IPS-20b (cell line): ENCODE measurements at regions not wholly inside any gene's neighbourhood (a gene's known extent, or its start where the extent isn't known, plus 50 kb on each side); places are given as distances from the start of the nearest gene placed in this dataset.

Source experiments
- H3K27ac ChIP-seq: one replicate; pipeline ENCODE4 v1.5.1; 2013; ENCODE audit warnings: low read length
- H3K27me3 ChIP-seq: 2 replicates; pipeline ENCODE4 v1.6.1; 2013; ENCODE audit warnings: mild to moderate bottlenecking, low read length, inconsistent platforms; ENCODE audit not compliant: insufficient read depth
- H3K36me3 ChIP-seq: 2 replicates; pipeline ENCODE4 v1.6.1; 2013; ENCODE audit warnings: low read depth, mild to moderate bottlenecking, inconsistent platforms, low read length, moderate library complexity; ENCODE audit not compliant: insufficient read depth
- H3K4me1 ChIP-seq: 2 replicates; pipeline ENCODE4 v1.6.1; 2013; ENCODE audit warnings: mild to moderate bottlenecking, control low read depth, inconsistent platforms, low read length, moderate library complexity; ENCODE audit not compliant: insufficient read depth
- H3K4me3 ChIP-seq: 2 replicates; pipeline ENCODE4 v1.5.1; 2013; ENCODE audit warnings: mild to moderate bottlenecking, low read length, inconsistent platforms
- H3K9ac ChIP-seq: 2 replicates; pipeline ENCODE4 v1.6.1; 2013; ENCODE audit warnings: low read depth, mild to moderate bottlenecking, inconsistent platforms, low read length, moderate library complexity
- H3K9me3 ChIP-seq: 2 replicates; pipeline ENCODE4 v1.6.1; 2013; ENCODE audit warnings: mild to moderate bottlenecking, low read depth, low read length, inconsistent platforms; ENCODE audit not compliant: insufficient read depth

DNA sequence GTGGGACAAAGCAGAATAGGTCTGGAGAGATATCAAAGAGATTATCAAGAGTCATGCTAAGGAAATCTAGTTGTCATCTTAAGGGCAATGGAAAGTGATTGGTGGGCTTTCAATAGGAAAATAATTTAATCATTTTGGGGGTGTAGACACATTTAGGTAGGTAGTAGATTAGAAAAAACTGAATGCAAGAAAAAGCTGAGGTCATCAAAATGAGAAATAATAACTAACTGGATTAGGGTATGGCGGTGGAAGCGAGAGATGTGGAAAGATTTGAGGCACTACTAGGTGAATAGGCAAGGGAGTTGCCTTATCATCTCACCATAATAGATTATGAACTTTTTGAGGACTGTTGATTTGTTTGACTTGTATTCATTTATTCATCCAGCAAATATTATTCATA, 393.2 kb upstream of the ZNF608 start:
- Histone ChIP-seq H3K9me3 (no peaks in the 10 kb centered on the region), H3K9ac (no peak overlapping the region), H3K27me3 (no peaks in the 10 kb centered on the region), H3K4me3 (no peak overlapping the region), H3K4me1 (peaks cover 8% of the 10 kb centered on the region; the same call in 1 of the 2 replicates), H3K36me3 (no peaks in the 10 kb centered on the region), H3K27ac (no peak overlapping the region)

DNA sequence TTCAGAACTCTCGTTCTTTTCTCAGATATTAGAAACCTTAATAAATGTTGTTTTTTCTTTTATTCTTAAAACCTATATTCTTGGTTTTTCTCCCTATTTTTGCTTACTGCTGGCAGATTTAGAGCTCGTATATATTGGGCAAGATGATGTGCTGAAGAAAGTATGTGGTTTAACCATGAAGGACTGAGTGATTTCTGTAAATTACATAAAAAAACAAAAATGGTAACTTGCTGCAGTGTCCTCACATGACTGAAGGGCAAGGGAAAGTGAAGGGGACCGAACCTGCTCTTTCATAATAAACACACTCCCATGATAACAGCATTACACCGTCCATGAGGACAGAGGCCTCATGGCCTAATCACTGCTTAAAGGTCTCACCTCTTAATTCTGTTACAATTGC, 393.8 kb upstream of the ZNF608 start:
- Histone ChIP-seq H3K9me3 (no peaks in the 10 kb centered on the region), H3K27ac (no peak overlapping the region), H3K4me3 (no peak overlapping the region), H3K27me3 (no peaks in the 10 kb centered on the region), H3K9ac (no peak overlapping the region), H3K4me1 (peaks cover 1% of the 10 kb centered on the region; the same call in 1 of the 2 replicates), H3K36me3 (no peaks in the 10 kb centered on the region)

- Histone ChIP-seq H3K9me3 (no peaks in the 10 kb centered on the region), H3K4me3 (no peak overlapping the region), H3K36me3 (no peaks in the 10 kb centered on the region), H3K9ac (no peak overlapping the region), H3K4me1 (no peaks in the 10 kb centered on the region), H3K27me3 (no peaks in the 10 kb centered on the region), H3K27ac (no peak overlapping the region)
These were observed 394.4 kb upstream of the ZNF608 start for GRCh38 chr5:125140855-125141254.

GRCh38 chr5:125142458-125142857, 396.0 kb upstream of the ZNF608 start:
- no peak overlapping the region for H3K4me3 ChIP-seq
- H3K9ac ChIP-seq: no peak overlapping the region

DNA sequence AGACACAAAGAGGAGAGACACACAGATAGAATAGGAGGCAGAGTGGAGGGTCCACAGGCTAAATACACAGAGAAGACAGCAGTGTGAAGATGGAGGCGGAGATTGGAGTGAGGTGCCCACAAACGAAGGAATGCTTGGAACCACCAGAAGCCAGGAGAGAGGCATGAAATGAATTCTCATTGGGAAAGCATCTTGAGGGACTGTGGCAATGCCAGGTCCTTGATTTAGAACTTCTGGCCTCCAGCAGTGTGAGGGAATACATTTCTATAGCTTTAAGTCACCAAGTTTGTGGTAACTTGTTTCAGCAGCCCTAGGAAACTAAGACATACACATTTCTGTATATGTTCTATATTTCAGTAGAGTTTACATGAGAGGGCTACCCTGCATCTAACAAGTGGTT, 396.6 kb upstream of the ZNF608 start:
- Histone ChIP-seq H3K9ac (no peak overlapping the region), H3K36me3 (no peaks in the 10 kb centered on the region), H3K4me1 (no peaks in the 10 kb centered on the region), H3K27ac (no peak overlapping the region), H3K27me3 (no peaks in the 10 kb centered on the region), H3K4me3 (no peak overlapping the region), H3K9me3 (no peaks in the 10 kb centered on the region)

More at GRCh38 chr5:125142458-125142857, 396.0 kb upstream of the ZNF608 start:
- H3K36me3 ChIP-seq: no peaks in the 10 kb centered on the region
- H3K9me3 ChIP-seq: no peaks in the 10 kb centered on the region
- H3K4me1 ChIP-seq: no peaks in the 10 kb centered on the region
- no peaks in the 10 kb centered on the region for H3K27me3 ChIP-seq
- no peak overlapping the region for H3K27ac ChIP-seq

DNA sequence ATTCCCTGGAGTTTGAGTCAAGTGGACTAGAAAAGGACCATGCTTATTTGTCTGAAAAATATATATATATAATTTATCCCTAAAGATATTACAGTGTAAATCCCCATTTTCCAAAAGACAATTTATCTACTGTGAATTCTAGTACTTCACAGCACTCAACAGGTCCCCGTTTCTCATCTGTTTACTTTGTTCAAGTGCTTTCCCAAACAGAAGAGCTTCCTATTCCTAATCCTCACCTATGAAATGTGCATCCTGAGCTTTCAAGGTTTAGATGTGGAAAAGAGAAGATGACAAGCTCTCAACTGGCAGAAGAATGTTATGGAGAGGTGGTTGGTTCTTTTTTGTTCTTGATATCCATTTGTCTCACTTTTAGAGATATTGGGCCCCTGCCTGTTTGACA, 401.6 kb upstream of the ZNF608 start:
- H3K27ac ChIP-seq: no peak overlapping the region
- no peak overlapping the region for H3K9ac ChIP-seq
- no peaks in the 10 kb centered on the region for H3K9me3 ChIP-seq
- no peak overlapping the region for H3K4me3 ChIP-seq
- H3K4me1 ChIP-seq: peaks cover 16% of the 10 kb centered on the region; the same call in 1 of the 2 replicates
- H3K27me3 ChIP-seq: no peaks in the 10 kb centered on the region
- no peaks in the 10 kb centered on the region for H3K36me3 ChIP-seq

GRCh38 chr5:125148706-125149105, 402.3 kb upstream of the ZNF608 start:
- Histone ChIP-seq H3K27ac (no peak overlapping the region), H3K9ac (no peak overlapping the region), H3K4me3 (no peak overlapping the region)

GRCh38 chr5:125149110-125149509, 402.7 kb upstream of the ZNF608 start:
- Histone ChIP-seq H3K36me3 (no peaks in the 10 kb centered on the region), H3K9me3 (no peaks in the 10 kb centered on the region), H3K27me3 (no peaks in the 10 kb centered on the region), H3K4me1 (peaks cover 16% of the 10 kb centered on the region; the same call in 1 of the 2 replicates), H3K27ac (no peak overlapping the region), H3K4me3 (no peak overlapping the region), H3K9ac (no peak overlapping the region)

More at GRCh38 chr5:125148706-125149105, 402.3 kb upstream of the ZNF608 start:
- Histone ChIP-seq H3K27me3 (no peaks in the 10 kb centered on the region), H3K36me3 (no peaks in the 10 kb centered on the region), H3K4me1 (peaks cover 16% of the 10 kb centered on the region; the same call in 1 of the 2 replicates), H3K9me3 (no peaks in the 10 kb centered on the region)

- Histone ChIP-seq H3K9me3 (no peaks in the 10 kb centered on the region), H3K4me3 (no peak overlapping the region), H3K27me3 (no peaks in the 10 kb centered on the region), H3K9ac (no peak overlapping the region), H3K36me3 (no peaks in the 10 kb centered on the region), H3K4me1 (peaks cover 16% of the 10 kb centered on the region; the same call in 1 of the 2 replicates), H3K27ac (no peak overlapping the region)
These were observed 403.1 kb upstream of the ZNF608 start for GRCh38 chr5:125149527-125149926.

- Histone ChIP-seq H3K9me3 (no peaks in the 10 kb centered on the region), H3K27ac (no peak overlapping the region), H3K27me3 (no peaks in the 10 kb centered on the region), H3K4me1 (peaks cover 16% of the 10 kb centered on the region; the same call in 1 of the 2 replicates), H3K36me3 (no peaks in the 10 kb centered on the region), H3K9ac (no peak overlapping the region), H3K4me3 (no peak overlapping the region)
These were observed 403.7 kb upstream of the ZNF608 start for GRCh38 chr5:125150041-125150669.

GRCh38 chr5:125151150-125151900, 404.9 kb upstream of the ZNF608 start:
- Histone ChIP-seq H3K9me3 (no peaks in the 10 kb centered on the region), H3K27me3 (no peaks in the 10 kb centered on the region), H3K4me3 (no peak overlapping the region), H3K9ac (no peak overlapping the region), H3K36me3 (no peaks in the 10 kb centered on the region), H3K4me1 (peaks cover 16% of the 10 kb centered on the region; the same call in 1 of the 2 replicates), H3K27ac (no peak overlapping the region)

DNA sequence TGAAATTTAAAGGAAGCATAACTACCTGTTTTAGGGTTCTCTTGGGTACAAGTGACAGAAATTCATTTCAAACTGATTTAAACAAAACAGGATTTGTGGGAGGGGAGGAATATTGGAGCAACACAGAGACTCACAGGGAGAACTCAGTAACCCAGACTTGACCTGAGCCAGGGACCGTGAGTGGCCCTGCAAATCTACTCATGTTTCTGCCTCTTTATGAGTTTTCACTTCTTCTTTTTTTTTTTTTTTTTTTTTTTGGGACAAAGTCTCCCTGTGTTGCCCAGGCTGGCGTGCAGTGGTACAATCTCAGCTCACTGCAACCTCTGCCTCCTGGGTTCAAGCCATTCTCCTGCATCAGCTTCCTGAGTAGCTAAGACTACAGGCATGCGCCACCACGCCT, 405.6 kb upstream of the ZNF608 start:
- no peaks in the 10 kb centered on the region for H3K9me3 ChIP-seq
- H3K4me3 ChIP-seq: no peak overlapping the region
- peaks cover 16% of the 10 kb centered on the region; the same call in 1 of the 2 replicates for H3K4me1 ChIP-seq
- H3K36me3 ChIP-seq: no peaks in the 10 kb centered on the region
- no peak overlapping the region for H3K27ac ChIP-seq
- no peaks in the 10 kb centered on the region for H3K27me3 ChIP-seq
- H3K9ac ChIP-seq: no peak overlapping the region
